ENCODE measurements at regions not wholly inside any gene's neighbourhood (a gene's known extent, or its start where the extent isn't known, plus 50 kb on each side); places are given as distances from the start of the nearest gene placed in this dataset.

DNA sequence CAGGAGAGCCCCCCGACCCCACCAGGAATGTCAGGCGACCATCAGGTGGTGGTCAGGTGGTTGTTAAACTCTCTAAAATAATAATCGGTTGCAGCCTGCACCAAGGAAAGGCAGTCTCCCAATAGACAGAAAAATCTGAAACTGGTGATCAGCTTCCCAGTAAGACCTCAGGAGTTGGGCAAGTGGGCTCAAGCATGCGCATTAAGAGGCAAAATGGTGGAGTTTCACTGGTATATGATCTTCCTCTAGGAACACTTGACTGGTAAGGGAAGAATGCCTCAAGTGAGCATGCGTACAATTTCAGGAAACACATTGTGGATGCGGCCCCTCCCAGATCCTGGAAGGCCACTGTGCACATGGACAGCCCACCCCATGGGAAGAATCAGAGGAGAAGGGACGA, 619.9 kb downstream of the TYW1 start:
- TF ChIP-seq, protein P1, sequence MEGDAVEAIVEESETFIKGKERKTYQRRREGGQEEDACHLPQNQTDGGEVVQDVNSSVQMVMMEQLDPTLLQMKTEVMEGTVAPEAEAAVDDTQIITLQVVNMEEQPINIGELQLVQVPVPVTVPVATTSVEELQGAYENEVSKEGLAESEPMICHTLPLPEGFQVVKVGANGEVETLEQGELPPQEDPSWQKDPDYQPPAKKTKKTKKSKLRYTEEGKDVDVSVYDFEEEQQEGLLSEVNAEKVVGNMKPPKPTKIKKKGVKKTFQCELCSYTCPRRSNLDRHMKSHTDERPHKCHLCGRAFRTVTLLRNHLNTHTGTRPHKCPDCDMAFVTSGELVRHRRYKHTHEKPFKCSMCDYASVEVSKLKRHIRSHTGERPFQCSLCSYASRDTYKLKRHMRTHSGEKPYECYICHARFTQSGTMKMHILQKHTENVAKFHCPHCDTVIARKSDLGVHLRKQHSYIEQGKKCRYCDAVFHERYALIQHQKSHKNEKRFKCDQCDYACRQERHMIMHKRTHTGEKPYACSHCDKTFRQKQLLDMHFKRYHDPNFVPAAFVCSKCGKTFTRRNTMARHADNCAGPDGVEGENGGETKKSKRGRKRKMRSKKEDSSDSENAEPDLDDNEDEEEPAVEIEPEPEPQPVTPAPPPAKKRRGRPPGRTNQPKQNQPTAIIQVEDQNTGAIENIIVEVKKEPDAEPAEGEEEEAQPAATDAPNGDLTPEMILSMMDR (IDR thresholded peaks at IDR 0.05) = no peak
- TF ChIP-seq POLR2AphosphoS5 (IDR thresholded peaks at IDR 0.05) (no peak), POLR2A (IDR thresholded peaks at IDR 0.05) (no peak), EP300 (IDR thresholded peaks at IDR 0.05) (no peak)
